Esophagus squamous epithelium (tissue), 4 donors: ENCODE measurements at regions not wholly inside any gene's neighbourhood (a gene's known extent, or its start where the extent isn't known, plus 50 kb on each side); places are given as distances from the start of the nearest gene placed in this dataset.

ENCODE experiments used
- CTCF ChIP-seq, 6 experiments: fragments of 450-650 bp in 4 of 6; fragments of 200-600 bp in 2 of 6; sonication (generic) in 2 of 6; IDR thresholded peaks; one replicate each; pipeline ENCODE4 v1.5.1; 2016 to 2019; ENCODE audit warnings: antibody characterized with exemption in 6 of 6, mild to moderate bottlenecking in 4 of 6, moderate library complexity in 4 of 6
- POLR2A ChIP-seq, 4 donors: fragments of 450-650 bp; IDR thresholded peaks; one replicate each; pipeline ENCODE4 v1.6.1; 2017; ENCODE audit warnings: antibody characterized with exemption in 4 of 4, mild to moderate bottlenecking in 4 of 4, moderate library complexity in 3 of 4

- no peak for TF ChIP-seq CTCF (IDR thresholded peaks at IDR 0.05)
- TF ChIP-seq POLR2A (IDR thresholded peaks at IDR 0.05): no peak
Measured at GRCh38 chr9:3658964-3659363, 133.2 kb upstream of the RFX3 start.
